ENCODE measurements at regions not wholly inside any gene's neighbourhood (a gene's known extent, or its start where the extent isn't known, plus 50 kb on each side); places are given as distances from the start of the nearest gene placed in this dataset.
A peak's percentile ranks its signal among the peaks of the same experiment; 100 is the strongest.
"Not testable (repeated sequence)": the region's sequence is repeated elsewhere in the genome, so short reads cannot be mapped to it uniquely, and the experiment has no call there.

GRCh38 chr5:92544036-92544435 lies 1037.0 kb downstream of the NR2F1-AS1 start:
- no peak for DNase-seq

- no peak for DNase-seq
These were observed 1037.8 kb downstream of the NR2F1-AS1 start for GRCh38 chr5:92543201-92543600.

- not testable (repeated sequence) for DNase-seq
These were observed 1039.0 kb downstream of the NR2F1-AS1 start for GRCh38 chr5:92542017-92542416.

- no peak for DNase-seq
These were observed 1053.5 kb downstream of the NR2F1-AS1 start for GRCh38 chr5:92527311-92528078.

GRCh38 chr5:92525131-92525530 lies 1055.9 kb downstream of the NR2F1-AS1 start:
- DNase-seq: no peak

- DNase-seq: peak; percentile 1
These were observed 1061.0 kb downstream of the NR2F1-AS1 start for GRCh38 chr5:92519811-92520632.

- peak; percentile 11 for DNase-seq
These were observed 1062.6 kb downstream of the NR2F1-AS1 start for GRCh38 chr5:92518318-92518904.

GRCh38 chr5:92514896-92515295 lies 1066.1 kb downstream of the NR2F1-AS1 start:
- DNase-seq: no peak

GRCh38 chr5:92513067-92513466 lies 1068.0 kb downstream of the NR2F1-AS1 start:
- no peak for DNase-seq

GRCh38 chr5:92508271-92508670 lies 1072.7 kb downstream of the NR2F1-AS1 start:
- DNase-seq: no peak

- no peak for DNase-seq
These were observed 1075.1 kb downstream of the NR2F1-AS1 start for GRCh38 chr5:92505925-92506324.

GRCh38 chr5:92505145-92505544 lies 1075.9 kb downstream of the NR2F1-AS1 start:
- no peak for DNase-seq

- DNase-seq: no peak
These were observed 1076.7 kb downstream of the NR2F1-AS1 start for GRCh38 chr5:92504346-92504745.

GRCh38 chr5:92500752-92501151 lies 1080.3 kb downstream of the NR2F1-AS1 start:
- DNase-seq: no peak

GRCh38 chr5:92496545-92496944 lies 1084.5 kb downstream of the NR2F1-AS1 start:
- no peak for DNase-seq

GRCh38 chr5:92494508-92494907 lies 1086.5 kb downstream of the NR2F1-AS1 start:
- no peak for DNase-seq

- no peak for DNase-seq
These were observed 1088.1 kb downstream of the NR2F1-AS1 start for GRCh38 chr5:92492908-92493307.

- no peak for DNase-seq
These were observed 1096.5 kb downstream of the NR2F1-AS1 start for GRCh38 chr5:92484484-92484883.

- DNase-seq: no peak
These were observed 1090.0 kb upstream of the ARRDC3 start for GRCh38 chr5:92472981-92473566.

- no peak for DNase-seq
These were observed 1088.7 kb upstream of the ARRDC3 start for GRCh38 chr5:92471861-92472260.

GRCh38 chr5:92470770-92471169 lies 1087.7 kb upstream of the ARRDC3 start:
- DNase-seq: no peak

- DNase-seq: no peak
These were observed 1085.2 kb upstream of the ARRDC3 start for GRCh38 chr5:92468295-92468694.

- no peak for DNase-seq
These were observed 1084.6 kb upstream of the ARRDC3 start for GRCh38 chr5:92467695-92468094.

Measured in NCI-H2171 treated with DMSO at 0.1 percent for 48 hours (cell line).